ENCODE measurements at regions not wholly inside any gene's neighbourhood (a gene's known extent, or its start where the extent isn't known, plus 50 kb on each side); places are given as distances from the start of the nearest gene placed in this dataset.

GRCh38 chr9:118586978-118587377 is 782.3 kb downstream of the BRINP1 start:
- TF ChIP-seq, protein P1, sequence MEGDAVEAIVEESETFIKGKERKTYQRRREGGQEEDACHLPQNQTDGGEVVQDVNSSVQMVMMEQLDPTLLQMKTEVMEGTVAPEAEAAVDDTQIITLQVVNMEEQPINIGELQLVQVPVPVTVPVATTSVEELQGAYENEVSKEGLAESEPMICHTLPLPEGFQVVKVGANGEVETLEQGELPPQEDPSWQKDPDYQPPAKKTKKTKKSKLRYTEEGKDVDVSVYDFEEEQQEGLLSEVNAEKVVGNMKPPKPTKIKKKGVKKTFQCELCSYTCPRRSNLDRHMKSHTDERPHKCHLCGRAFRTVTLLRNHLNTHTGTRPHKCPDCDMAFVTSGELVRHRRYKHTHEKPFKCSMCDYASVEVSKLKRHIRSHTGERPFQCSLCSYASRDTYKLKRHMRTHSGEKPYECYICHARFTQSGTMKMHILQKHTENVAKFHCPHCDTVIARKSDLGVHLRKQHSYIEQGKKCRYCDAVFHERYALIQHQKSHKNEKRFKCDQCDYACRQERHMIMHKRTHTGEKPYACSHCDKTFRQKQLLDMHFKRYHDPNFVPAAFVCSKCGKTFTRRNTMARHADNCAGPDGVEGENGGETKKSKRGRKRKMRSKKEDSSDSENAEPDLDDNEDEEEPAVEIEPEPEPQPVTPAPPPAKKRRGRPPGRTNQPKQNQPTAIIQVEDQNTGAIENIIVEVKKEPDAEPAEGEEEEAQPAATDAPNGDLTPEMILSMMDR (conservative IDR thresholded peaks at IDR 0.05; ENCODE audit: low read length), result no peak
- no peak for TF ChIP-seq EZH2phosphoT487 (IDR thresholded peaks at IDR 0.05; ENCODE audit: borderline replicate concordance)
